ENCODE measurements at regions not wholly inside any gene's neighbourhood (a gene's known extent, or its start where the extent isn't known, plus 50 kb on each side); places are given as distances from the start of the nearest gene placed in this dataset.

GRCh38 chr21:45592208-45592619 is 50.0 kb upstream of the SLC19A1 start:
- DNase-seq = peak in 2 of 4 experiments; percentile 42 to 48

- DNase-seq = no peak
Measured at GRCh38 chr21:45592626-45593134, 50.4 kb upstream of the SLC19A1 start.

GRCh38 chr21:45593162-45594022 is 50.1 kb upstream of the PCBP3 start:
- DNase-seq = no peak
